DOHH2 (cell line): ENCODE measurements at regions not wholly inside any gene's neighbourhood (a gene's known extent, or its start where the extent isn't known, plus 50 kb on each side); places are given as distances from the start of the nearest gene placed in this dataset.

ENCODE experiments used
- CTCF ChIP-seq: fragments of 200-600 bp; sonication (generic); IDR thresholded peaks from one replicate; pipeline ENCODE4 v1.5.1; 2014; ENCODE audit warnings: antibody characterized with exemption, mild to moderate bottlenecking, low read depth, low read length; ENCODE audit not compliant: poor library complexity, severe bottlenecking
- EZH2phosphoT487 ChIP-seq: fragments of 200-600 bp; sonication (generic); IDR thresholded peaks from 2 replicates; pipeline ENCODE4 v1.6.1; 2017; ENCODE audit warnings: borderline replicate concordance, mild to moderate bottlenecking, antibody characterized with exemption, low read length, moderate library complexity, mixed read lengths

DNA sequence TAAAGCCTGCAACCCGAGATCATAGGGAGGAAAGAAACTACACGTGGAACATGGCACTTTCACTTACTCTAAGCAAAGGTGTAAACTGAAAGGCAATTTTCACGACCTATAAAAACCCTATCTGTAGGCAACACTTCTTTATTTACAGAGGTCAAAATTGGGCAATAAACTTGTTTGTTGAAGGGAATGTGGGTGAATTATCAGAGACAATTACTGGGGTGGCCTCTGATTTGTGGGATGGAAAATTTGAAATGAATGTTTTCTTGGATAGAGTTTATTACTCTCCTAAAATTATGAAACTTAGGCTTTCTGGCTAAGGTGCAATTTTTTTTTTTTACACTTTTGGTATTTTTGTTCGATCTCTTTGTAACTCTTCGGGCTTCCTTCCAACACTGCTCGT, 734.1 kb upstream of the TENM3 start:
- TF ChIP-seq CTCF = no peak
- no peak for TF ChIP-seq EZH2phosphoT487
